ENCODE measurements at regions not wholly inside any gene's neighbourhood (a gene's known extent, or its start where the extent isn't known, plus 50 kb on each side); places are given as distances from the start of the nearest gene placed in this dataset.

- no peak for DNase-seq
- no peaks in the 10 kb centered on the region for H3K36me3 ChIP-seq
- intact Hi-C loops (cut with DNase I), result no loop called here
- no peak overlapping the region for H3K27ac ChIP-seq
- no peaks in the 10 kb centered on the region for H3K9me3 ChIP-seq
- TF ChIP-seq POLR2A (IDR thresholded peaks at IDR 0.05) (no peak), CTCF (IDR thresholded peaks at IDR 0.05) (no peak), EP300 (IDR thresholded peaks at IDR 0.05) (no peak)
- WGBS, 3 donors, result 81 to 93% (median 90%) methylated on average over 5 of the region's 5 CpGs
- H3K4me1 ChIP-seq (ENCODE audit: insufficient read depth), result no peaks in the 10 kb centered on the region
- H3K27me3 ChIP-seq, result no peaks in the 10 kb centered on the region
- H3K4me3 ChIP-seq, result no peak overlapping the region
Observed at GRCh38 chr13:40362502-40362901, 303.9 kb downstream of the FOXO1 start.

GRCh38 chr13:40363653-40364052, 302.8 kb downstream of the FOXO1 start:
- no peak overlapping the region for H3K27ac ChIP-seq
- H3K27me3 ChIP-seq, result no peaks in the 10 kb centered on the region
- no peak overlapping the region for H3K4me3 ChIP-seq
- intact Hi-C loops (cut with DNase I), result no loop called here
- TF ChIP-seq POLR2A (IDR thresholded peaks at IDR 0.05) (no peak), CTCF (IDR thresholded peaks at IDR 0.05) (no peak), EP300 (IDR thresholded peaks at IDR 0.05) (no peak)
- 58 to 61% (median 60%) methylated on average over 1 of the region's 1 CpG for WGBS, 3 donors
- H3K36me3 ChIP-seq, result no peaks in the 10 kb centered on the region
- DNase-seq, result no peak
- H3K9me3 ChIP-seq, result no peaks in the 10 kb centered on the region
- H3K4me1 ChIP-seq (ENCODE audit: insufficient read depth), result peaks cover 2% of the 10 kb centered on the region

DNA sequence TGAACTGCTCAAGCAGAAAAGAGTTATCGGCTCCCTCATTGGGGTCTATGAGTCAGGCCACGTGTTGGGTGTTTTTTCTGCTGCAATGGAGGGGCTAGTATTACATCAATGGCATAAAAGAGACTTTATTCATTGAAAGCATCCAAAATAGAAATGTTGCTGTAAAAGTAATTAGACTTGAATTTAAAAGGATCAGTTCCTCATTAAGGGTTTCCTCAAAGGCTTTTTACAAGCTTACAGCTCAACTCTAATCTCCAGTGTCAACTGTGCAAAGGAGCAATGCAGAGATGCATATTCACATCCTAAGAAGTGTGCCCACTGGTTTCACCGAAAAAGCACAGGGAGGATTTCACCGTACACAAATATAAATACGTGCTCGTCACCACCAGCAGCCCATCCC, 300.3 kb downstream of the FOXO1 start:
- Histone ChIP-seq H3K9me3 (no peaks in the 10 kb centered on the region), H3K36me3 (no peaks in the 10 kb centered on the region), H3K4me1 (ENCODE audit: insufficient read depth) (peaks cover 2% of the 10 kb centered on the region), H3K4me3 (no peak overlapping the region), H3K27ac (no peak overlapping the region), H3K27me3 (no peaks in the 10 kb centered on the region)
- intact Hi-C loops (cut with DNase I), result no loop called here
- TF ChIP-seq POLR2A (IDR thresholded peaks at IDR 0.05), result no peak
- no peak for TF ChIP-seq CTCF (IDR thresholded peaks at IDR 0.05)
- TF ChIP-seq EP300 (IDR thresholded peaks at IDR 0.05), result no peak
- DNase-seq, result no peak
- 91 to 94% (median 93%) methylated on average over 6 of the region's 6 CpGs for WGBS, 3 donors

DNA sequence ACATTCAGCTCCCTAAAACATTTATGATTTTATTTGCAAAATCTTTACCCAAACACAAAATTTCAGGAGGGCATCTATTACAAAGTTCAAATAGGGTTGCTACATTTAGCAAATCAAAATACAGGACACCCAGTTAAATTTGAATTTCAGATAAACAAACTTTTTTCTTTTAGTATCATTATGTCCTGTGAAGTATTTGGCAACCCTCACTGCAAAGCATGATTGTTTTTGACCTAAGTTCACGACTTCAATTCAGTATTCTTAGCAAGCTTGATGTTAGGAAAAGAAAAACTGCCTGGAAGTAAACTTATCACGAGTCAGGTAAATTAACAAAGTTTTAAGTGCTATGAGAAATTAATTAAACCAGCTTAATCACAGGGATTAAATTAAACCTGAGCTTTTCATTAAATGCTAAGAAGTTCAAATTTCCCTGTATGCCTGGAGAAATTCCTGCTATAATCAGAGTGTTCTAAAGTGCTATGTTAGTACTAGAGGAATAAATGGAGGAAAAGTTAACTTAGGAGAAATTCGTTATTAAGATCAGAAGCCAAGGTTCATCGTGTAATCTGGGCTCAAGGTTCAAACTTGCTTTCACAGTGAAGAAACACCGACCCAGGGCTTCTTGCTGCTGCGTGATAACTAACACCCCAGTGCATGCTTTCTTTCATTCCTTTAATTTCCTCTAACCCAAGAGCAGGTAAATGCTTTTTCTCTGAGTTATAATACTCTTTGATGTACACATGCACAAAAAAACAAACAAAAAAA, 298.1 kb downstream of the FOXO1 start:
- Histone ChIP-seq H3K27ac (no peak overlapping the region), H3K27me3 (no peaks in the 10 kb centered on the region), H3K4me1 (ENCODE audit: insufficient read depth) (peaks cover 2% of the 10 kb centered on the region), H3K4me3 (no peak overlapping the region), H3K9me3 (no peaks in the 10 kb centered on the region), H3K36me3 (no peaks in the 10 kb centered on the region)
- DNase-seq, result no peak
- intact Hi-C loops (cut with DNase I), result no loop called here
- WGBS, 3 donors, result 25 to 45% (median 37%) methylated on average over 6 of the region's 6 CpGs
- TF ChIP-seq POLR2A (IDR thresholded peaks at IDR 0.05) (no peak), CTCF (IDR thresholded peaks at IDR 0.05) (no peak), EP300 (IDR thresholded peaks at IDR 0.05) (no peak)
